Left colon (tissue), 2 donors: ENCODE measurements at regions not wholly inside any gene's neighbourhood (a gene's known extent, or its start where the extent isn't known, plus 50 kb on each side); places are given as distances from the start of the nearest gene placed in this dataset.

ENCODE experiments used
- ATAC-seq: fragments of 200-7000 bp; cut with Tn5 transposase; one replicate; pipeline ENCODE4 v1.9.1; 2020; ENCODE audit warnings: mild to moderate bottlenecking, moderate library complexity
- DNase-seq, 2 donors: peaks; one replicate each; pipeline ENCODE4 v3.0.0-alpha.2; 2020
- intact Hi-C, 2 donors: fragments of 100-400 bp; cut with DNase I in 1 of 2; cut with micrococcal nuclease in 1 of 2; formaldehyde crosslinking; loops; one replicate each; pipeline versions ENCODE4 v1.11.2 to v1.14.0; 2022; cut with DNase I, micrococcal nuclease
- donor health status: DM: no; HTN: no; CAD: no.
- donor health status: DM: yes; HTN: yes; CAD: no.

GRCh38 chr6:163643866-163644265 is 229.3 kb downstream of the QKI start:
- ATAC-seq = no peak

GRCh38 chr6:163641706-163642105 is 227.2 kb downstream of the QKI start:
- intact Hi-C loops = no loop called here
- DNase-seq (no peak), ATAC-seq (no peak)

More at GRCh38 chr6:163643866-163644265, 229.3 kb downstream of the QKI start:
- intact Hi-C loops = no loop called here
- no peak for DNase-seq

GRCh38 chr6:163640641-163641040 is 226.1 kb downstream of the QKI start:
- intact Hi-C loops = no loop called here
- no peak for ATAC-seq
- DNase-seq = no peak

GRCh38 chr6:163637524-163637923 is 223.0 kb downstream of the QKI start:
- DNase-seq (no peak), ATAC-seq (no peak)
- intact Hi-C loops = no loop called here

GRCh38 chr6:163635731-163636364 is 221.3 kb downstream of the QKI start:
- ATAC-seq (no peak), DNase-seq (no peak)
- intact Hi-C loops = no loop called here

- intact Hi-C loops = no loop called here
- DNase-seq (no peak), ATAC-seq (no peak)
Observed at GRCh38 chr6:163635315-163635714, 220.8 kb downstream of the QKI start.

- ATAC-seq (no peak), DNase-seq (no peak)
- intact Hi-C loops = no loop called here
Observed at GRCh38 chr6:163634211-163635171, 220.0 kb downstream of the QKI start.

GRCh38 chr6:163630991-163631390 is 216.5 kb downstream of the QKI start:
- no peak for DNase-seq
- intact Hi-C loops = no loop called here
- no peak for ATAC-seq

GRCh38 chr6:163630572-163630971 is 216.1 kb downstream of the QKI start:
- ATAC-seq (no peak), DNase-seq (no peak)
- intact Hi-C loops = no loop called here

- intact Hi-C loops = no loop called here
- no peak for DNase-seq
- ATAC-seq = no peak
Observed at GRCh38 chr6:163630096-163630495, 215.6 kb downstream of the QKI start.
